ENCODE measurements at regions not wholly inside any gene's neighbourhood (a gene's known extent, or its start where the extent isn't known, plus 50 kb on each side); places are given as distances from the start of the nearest gene placed in this dataset.
"Not testable (repeated sequence)": the region's sequence is repeated elsewhere in the genome, so short reads cannot be mapped to it uniquely, and the experiment has no call there.

- DNase-seq, result not testable (repeated sequence)
Observed at GRCh38 chr7:57740126-57740525, 290.1 kb downstream of the ZNF716 start.

- no peak for DNase-seq
Observed at GRCh38 chr7:57769131-57769530, 319.2 kb downstream of the ZNF716 start.

- no peak for DNase-seq
Observed at GRCh38 chr7:57769958-57770357, 320.0 kb downstream of the ZNF716 start.

- DNase-seq, result no peak
Observed at GRCh38 chr7:57772126-57772924, 322.3 kb downstream of the ZNF716 start.

GRCh38 chr7:57774300-57774699, 324.3 kb downstream of the ZNF716 start:
- DNase-seq, result no peak

- no peak for DNase-seq
Observed at GRCh38 chr7:57775396-57776088, 325.6 kb downstream of the ZNF716 start.

GRCh38 chr7:57776136-57776856, 326.3 kb downstream of the ZNF716 start:
- not testable (repeated sequence) for DNase-seq

GRCh38 chr7:57789130-57789529, 339.2 kb downstream of the ZNF716 start:
- DNase-seq, result no peak

GRCh38 chr7:57819491-57819981, 369.6 kb downstream of the ZNF716 start:
- DNase-seq, result no peak

- DNase-seq, result no peak
Observed at GRCh38 chr7:57820477-57820876, 370.5 kb downstream of the ZNF716 start.

GRCh38 chr7:57821438-57822382, 371.7 kb downstream of the ZNF716 start:
- DNase-seq, result no peak

GRCh38 chr7:57826548-57826947, 376.6 kb downstream of the ZNF716 start:
- not testable (repeated sequence) for DNase-seq

- not testable (repeated sequence) for DNase-seq
Observed at GRCh38 chr7:57835161-57835560, 385.2 kb downstream of the ZNF716 start.

GRCh38 chr7:57839152-57839551, 389.2 kb downstream of the ZNF716 start:
- DNase-seq, result not testable (repeated sequence)

- peak; percentile 2 for DNase-seq
Observed at GRCh38 chr7:57867884-57868701, 418.1 kb downstream of the ZNF716 start.

GRCh38 chr7:57868771-57869483, 418.9 kb downstream of the ZNF716 start:
- DNase-seq, result peak; percentile 0
